HG03442 (cell line): ENCODE measurements at regions not wholly inside any gene's neighbourhood (a gene's known extent, or its start where the extent isn't known, plus 50 kb on each side); places are given as distances from the start of the nearest gene placed in this dataset.
A peak's percentile ranks its signal among the peaks of the same experiment; 100 is the strongest.
"Not testable (repeated sequence)": the region's sequence is repeated elsewhere in the genome, so short reads cannot be mapped to it uniquely, and the experiment has no call there.

Experiments
- ATAC-seq: cut with Tn5 transposase; IDR thresholded peaks from one replicate; pipeline ENCODE4 v1.9.1; 2021; ENCODE audit warnings: mild to moderate bottlenecking, moderate library complexity; ENCODE audit not compliant: unreplicated experiment

- ATAC-seq = no peak
Measured at GRCh38 chr1:82366689-82367088, 566.0 kb downstream of the ADGRL2 start.

- ATAC-seq = not testable (repeated sequence)
Measured at GRCh38 chr1:82359541-82359940, 558.8 kb downstream of the ADGRL2 start.

GRCh38 chr1:82358706-82359105, 558.0 kb downstream of the ADGRL2 start:
- not testable (repeated sequence) for ATAC-seq

GRCh38 chr1:82354546-82354945, 553.8 kb downstream of the ADGRL2 start:
- not testable (repeated sequence) for ATAC-seq

- no peak for ATAC-seq
Measured at GRCh38 chr1:82348487-82348886, 547.8 kb downstream of the ADGRL2 start.

GRCh38 chr1:82346141-82346540, 545.4 kb downstream of the ADGRL2 start:
- ATAC-seq = no peak

- no peak for ATAC-seq
Measured at GRCh38 chr1:82343381-82343780, 542.6 kb downstream of the ADGRL2 start.

- ATAC-seq = peak; percentile 66
Measured at GRCh38 chr1:82337635-82338034, 536.9 kb downstream of the ADGRL2 start.

GRCh38 chr1:82330330-82330729, 529.6 kb downstream of the ADGRL2 start:
- ATAC-seq = no peak

GRCh38 chr1:82329226-82329625, 528.5 kb downstream of the ADGRL2 start:
- ATAC-seq = no peak

GRCh38 chr1:82323144-82323841, 522.6 kb downstream of the ADGRL2 start:
- no peak for ATAC-seq

GRCh38 chr1:82321794-82322193, 521.1 kb downstream of the ADGRL2 start:
- no peak for ATAC-seq

- no peak for ATAC-seq
Measured at GRCh38 chr1:82319546-82319945, 518.8 kb downstream of the ADGRL2 start.

- no peak for ATAC-seq
Measured at GRCh38 chr1:82318921-82319320, 518.2 kb downstream of the ADGRL2 start.

- ATAC-seq = no peak
Measured at GRCh38 chr1:82318265-82318664, 517.5 kb downstream of the ADGRL2 start.

GRCh38 chr1:82317671-82318070, 516.9 kb downstream of the ADGRL2 start:
- no peak for ATAC-seq

GRCh38 chr1:82299656-82300055, 498.9 kb downstream of the ADGRL2 start:
- ATAC-seq = no peak

GRCh38 chr1:82299056-82299455, 498.3 kb downstream of the ADGRL2 start:
- ATAC-seq = no peak

- ATAC-seq = no peak
Measured at GRCh38 chr1:82297139-82297896, 496.6 kb downstream of the ADGRL2 start.

GRCh38 chr1:82287556-82287955, 486.8 kb downstream of the ADGRL2 start:
- no peak for ATAC-seq

- ATAC-seq = no peak
Measured at GRCh38 chr1:82284213-82284612, 483.5 kb downstream of the ADGRL2 start.

- ATAC-seq = no peak
Measured at GRCh38 chr1:82279241-82279640, 478.5 kb downstream of the ADGRL2 start.
